Heart right ventricle (tissue), 16 donors: ENCODE measurements at regions not wholly inside any gene's neighbourhood (a gene's known extent, or its start where the extent isn't known, plus 50 kb on each side); places are given as distances from the start of the nearest gene placed in this dataset.

Experiments used
- ATAC-seq, 8 donors: fragments of 200-7000 bp; cut with Tn5 transposase; one replicate each; pipeline ENCODE4 v1.9.1; 2020; ENCODE audit warnings: mild to moderate bottlenecking in 8 of 8, moderate library complexity in 8 of 8, moderate number of reproducible peaks in 1 of 8
- DNase-seq, 2 donors: peaks; one replicate each; pipeline ENCODE4 v3.0.0-alpha.2; 2020
- H3K27ac ChIP-seq, 10 donors: fragments of 200-600 bp; sonication (generic) in 2 of 10; one replicate each; pipeline versions ENCODE4 v1.5.0 to v1.8.0; 2020 to 2022; ENCODE audit warnings: mild to moderate bottlenecking in 3 of 10
- H3K27me3 ChIP-seq, 7 donors: fragments of 200-600 bp; one replicate each; pipeline ENCODE4 v1.8.0; 2021 to 2022; ENCODE audit warnings: mild to moderate bottlenecking in 2 of 7
- H3K36me3 ChIP-seq, 9 donors: fragments of 200-600 bp; sonication (generic) in 1 of 9; one replicate each; pipeline versions ENCODE4 v1.5.0 to v1.8.0; 2020 to 2022; ENCODE audit warnings: mild to moderate bottlenecking in 2 of 9
- H3K4me1 ChIP-seq, 9 donors: fragments of 200-600 bp; sonication (generic) in 1 of 9; one replicate each; pipeline versions ENCODE4 v1.5.0 to v1.8.0; 2020 to 2022; ENCODE audit warnings: mild to moderate bottlenecking in 4 of 9
- H3K4me3 ChIP-seq, 10 donors: fragments of 200-600 bp; sonication (generic) in 2 of 10; one replicate each; pipeline versions ENCODE4 v1.5.0 to v1.8.0; 2020 to 2022; ENCODE audit warnings: mild to moderate bottlenecking in 7 of 10, moderate library complexity in 2 of 10
- H3K9me3 ChIP-seq, 11 donors: fragments of 200-600 bp in 10 of 11; sonication (generic) in 2 of 11; one replicate each; pipeline versions ENCODE4 v1.5.0 to v1.8.0; 2013 to 2022; ENCODE audit warnings: mild to moderate bottlenecking in 2 of 11, control low read depth in 1 of 11, moderate library complexity in 1 of 11
- WGBS, 2 donors: extraction: QIAGEN DNeasy Blood & Tissue Kit; methylation state at CpG; one replicate each; pipeline ENCODE4 v1.1.7; 2013; ENCODE audit warnings: inconsistent platforms in 1 of 2; 5-methylcytosine and 5-hydroxymethylcytosine counted together
- intact Hi-C, 10 donors: fragments of 100-400 bp; cut with DNase I; formaldehyde crosslinking; loops; one replicate each; pipeline versions ENCODE4 v1.11.1 to v1.14.2; 2022
- TF ChIP-seq, protein P1 (sequence below), 9 donors: fragments of 200-600 bp; sonication (generic) in 2 of 9; IDR thresholded peaks; one replicate each; pipeline versions ENCODE4 v1.5.0 to v1.8.0; 2021 to 2022; ENCODE audit warnings: antibody characterized with exemption in 9 of 9, mild to moderate bottlenecking in 5 of 9, moderate library complexity in 1 of 9
- donor health status: Arrhythmogenic right ventricular cardiomyopathy.
- donor health status: ischemic (EF 13 %, LVEDD 7.1; RV severe dilation, severe dysfunction).
- donor health status: healthy with polysubstance abuse.
- donor health status: DM: no; HTN: yes; CAD: no.
- donor health status: DM: no; HTN: no; CAD: no.
- donor health status: ischemic (EF 25% LVEDD 6.9; RV normal size, moderate dysfunction).
- donor health status: ischemic (EF 25% LVEDD 5.7; RV mildly dilated, moderate dysfunction).
- donor health status: healthy.
- donor health status: DM: yes; HTN: yes; CAD: no.
- donor health status: Ischemic cardiomyopathy.
- donor health status: ischemic (EF 35%, LVEDD 5.7; RV mildly dilated, moderate dysfunction).
- donor health status: nonischemic (EF 11% LVEDD 7.7; RV severe dilation, severe dysfunction).
- donor health status: DM: yes; HTN: yes; CAD: no.
- donor health status: PGD.
- donor health status: ischemic (EF 29% LVEDD 5.4; RV normal size, mild dysfunction).
- donor health status: nonischemic (EF 23%, LVEDD 6.1; RV moderate dilation, normal function).

- DNase-seq, result no peak
- Histone ChIP-seq H3K27ac (no peak overlapping the region), H3K4me1 (no peaks in the 10 kb centered on the region), H3K36me3 (no peaks in the 10 kb centered on the region), H3K9me3 (no peaks in the 10 kb centered on the region), H3K27me3 (no peaks in the 10 kb centered on the region), H3K4me3 (no peak overlapping the region)
- TF ChIP-seq, protein P1, sequence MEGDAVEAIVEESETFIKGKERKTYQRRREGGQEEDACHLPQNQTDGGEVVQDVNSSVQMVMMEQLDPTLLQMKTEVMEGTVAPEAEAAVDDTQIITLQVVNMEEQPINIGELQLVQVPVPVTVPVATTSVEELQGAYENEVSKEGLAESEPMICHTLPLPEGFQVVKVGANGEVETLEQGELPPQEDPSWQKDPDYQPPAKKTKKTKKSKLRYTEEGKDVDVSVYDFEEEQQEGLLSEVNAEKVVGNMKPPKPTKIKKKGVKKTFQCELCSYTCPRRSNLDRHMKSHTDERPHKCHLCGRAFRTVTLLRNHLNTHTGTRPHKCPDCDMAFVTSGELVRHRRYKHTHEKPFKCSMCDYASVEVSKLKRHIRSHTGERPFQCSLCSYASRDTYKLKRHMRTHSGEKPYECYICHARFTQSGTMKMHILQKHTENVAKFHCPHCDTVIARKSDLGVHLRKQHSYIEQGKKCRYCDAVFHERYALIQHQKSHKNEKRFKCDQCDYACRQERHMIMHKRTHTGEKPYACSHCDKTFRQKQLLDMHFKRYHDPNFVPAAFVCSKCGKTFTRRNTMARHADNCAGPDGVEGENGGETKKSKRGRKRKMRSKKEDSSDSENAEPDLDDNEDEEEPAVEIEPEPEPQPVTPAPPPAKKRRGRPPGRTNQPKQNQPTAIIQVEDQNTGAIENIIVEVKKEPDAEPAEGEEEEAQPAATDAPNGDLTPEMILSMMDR (IDR thresholded peaks at IDR 0.05), result no peak
- intact Hi-C loops, result no loop called here
- no peak for ATAC-seq
Measured at GRCh38 chr5:108623826-108624225, 123.9 kb upstream of the FER start.

GRCh38 chr5:108620516-108620915 lies 127.2 kb upstream of the FER start:
- intact Hi-C loops, result no loop called here
- ATAC-seq, result no peak
- no peak overlapping the region for H3K4me3 ChIP-seq
- H3K9me3 ChIP-seq, result no peaks in the 10 kb centered on the region
- H3K4me1 ChIP-seq, result no peaks in the 10 kb centered on the region
- H3K27me3 ChIP-seq, result peaks cover 0 to 3% (median 0%) of the 10 kb centered on the region in 7 donors
- 73 to 74% methylated on average over 6 of the region's 6 CpGs for WGBS, 2 donors
- no peaks in the 10 kb centered on the region for H3K36me3 ChIP-seq
- no peak overlapping the region for H3K27ac ChIP-seq
- TF ChIP-seq, protein P1 (IDR thresholded peaks at IDR 0.05), result no peak
- DNase-seq, result no peak

DNA sequence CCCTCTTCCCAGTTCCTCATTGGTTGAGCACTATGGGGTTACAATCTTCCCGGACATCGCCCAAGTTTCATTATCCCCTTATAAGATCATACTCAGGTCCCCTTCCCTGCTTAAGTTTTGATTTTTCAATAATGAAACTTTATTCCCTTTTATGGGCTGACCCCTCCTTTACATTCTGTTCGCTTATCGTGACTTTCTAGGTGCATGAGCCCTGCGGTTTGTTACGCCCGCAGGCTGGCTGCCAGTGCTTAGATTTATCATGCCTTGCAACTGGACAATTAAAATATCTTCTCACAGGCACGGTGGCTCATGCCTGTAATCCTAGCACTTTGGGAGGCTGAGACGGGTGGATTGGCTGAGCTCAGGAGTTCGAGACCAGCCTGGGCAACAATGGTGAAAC lies 127.9 kb upstream of the FER start:
- TF ChIP-seq, protein P1 (IDR thresholded peaks at IDR 0.05), result no peak
- DNase-seq, result no peak
- H3K9me3 ChIP-seq, result no peaks in the 10 kb centered on the region
- peaks cover 0 to 3% (median 0%) of the 10 kb centered on the region in 7 donors for H3K27me3 ChIP-seq
- H3K36me3 ChIP-seq, result no peaks in the 10 kb centered on the region
- H3K4me1 ChIP-seq, result no peaks in the 10 kb centered on the region
- 90 to 92% methylated on average over 10 of the region's 10 CpGs for WGBS, 2 donors
- no peak for ATAC-seq
- no peak overlapping the region for H3K4me3 ChIP-seq
- no peak overlapping the region for H3K27ac ChIP-seq
- intact Hi-C loops, result no loop called here

- ATAC-seq (no peak), DNase-seq (no peak)
- H3K9me3 ChIP-seq, result peaks cover 0 to 3% (median 0%) of the 10 kb centered on the region in 11 donors
- no peaks in the 10 kb centered on the region for H3K36me3 ChIP-seq
- no peak overlapping the region for H3K4me3 ChIP-seq
- H3K4me1 ChIP-seq, result no peaks in the 10 kb centered on the region
- no peak overlapping the region for H3K27ac ChIP-seq
- WGBS, 2 donors, result 72 to 77% methylated on average over 8 of the region's 8 CpGs
- intact Hi-C loops, result no loop called here
- H3K27me3 ChIP-seq, result peaks cover 0 to 3% (median 0%) of the 10 kb centered on the region in 7 donors
- TF ChIP-seq, protein P1 (IDR thresholded peaks at IDR 0.05), result no peak
Measured at GRCh38 chr5:108617467-108618435, 129.9 kb upstream of the FER start.
